ENCODE measurements at regions not wholly inside any gene's neighbourhood (a gene's known extent, or its start where the extent isn't known, plus 50 kb on each side); places are given as distances from the start of the nearest gene placed in this dataset.
"Not testable (repeated sequence)": the region's sequence is repeated elsewhere in the genome, so short reads cannot be mapped to it uniquely, and the experiment has no call there.

GRCh38 chr4:187883836-187884475 lies 111.6 kb upstream of the ZFP42 start:
- no peak for DNase-seq

DNA sequence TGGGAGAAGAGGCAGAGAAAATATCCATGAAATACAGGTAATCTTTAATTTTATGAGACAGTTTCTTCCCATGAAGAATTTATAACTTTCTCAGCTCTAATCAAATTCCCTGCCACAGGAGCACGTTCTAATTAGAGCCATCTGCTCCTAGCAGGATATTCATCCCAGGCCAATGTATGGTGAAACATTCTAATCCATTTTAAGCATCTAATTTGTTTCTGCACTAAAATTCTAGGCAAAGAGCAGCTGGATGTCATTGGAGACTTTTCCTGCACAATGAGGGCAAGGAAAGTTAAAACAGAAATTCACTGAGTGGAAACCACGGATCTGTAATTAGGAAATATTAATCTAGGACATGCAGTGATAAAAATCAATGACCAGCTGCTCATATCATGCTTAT lies 107.7 kb upstream of the ZFP42 start:
- no peak for DNase-seq

DNA sequence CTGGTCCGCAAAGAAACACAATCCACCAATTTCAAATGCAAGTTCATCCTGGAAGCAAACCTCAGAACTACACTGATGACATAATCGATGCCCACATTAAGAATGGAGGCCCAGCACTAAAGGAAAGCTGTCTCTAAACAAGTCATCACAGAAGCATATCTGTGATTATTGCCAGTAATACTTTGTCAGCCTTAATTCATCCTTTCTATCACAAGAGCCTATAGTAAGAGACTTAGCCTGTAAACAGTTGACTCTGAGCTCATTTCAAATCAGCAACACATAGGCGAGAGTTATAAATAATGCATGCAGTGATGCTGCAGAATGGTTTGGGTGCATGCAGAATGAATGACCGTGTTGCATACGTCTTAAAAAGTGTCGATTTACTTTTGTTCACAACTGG lies 105.9 kb upstream of the ZFP42 start:
- DNase-seq: no peak

DNA sequence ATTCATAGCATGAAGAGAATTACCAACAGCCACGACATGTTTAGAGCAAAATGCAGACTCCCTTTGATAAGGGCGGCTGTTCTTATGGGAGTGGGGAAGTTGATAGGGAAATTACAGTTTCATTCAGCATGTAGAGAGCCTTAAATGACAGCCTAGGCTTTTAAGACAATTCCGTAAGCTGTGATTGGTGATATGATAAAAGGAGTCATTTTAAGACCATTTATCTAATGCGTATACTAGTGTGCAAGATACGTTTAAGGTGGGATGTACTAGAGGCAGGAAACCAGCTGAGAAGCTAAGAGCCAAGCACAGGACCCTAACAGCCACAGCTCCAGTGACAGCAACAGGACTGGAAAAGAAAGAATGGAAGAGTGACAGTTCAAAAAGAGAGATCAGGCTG lies 102.2 kb upstream of the ZFP42 start:
- DNase-seq: no peak

GRCh38 chr4:187903106-187903505 lies 92.5 kb upstream of the ZFP42 start:
- DNase-seq: no peak

GRCh38 chr4:187903700-187904099 lies 91.9 kb upstream of the ZFP42 start:
- no peak for DNase-seq

DNA sequence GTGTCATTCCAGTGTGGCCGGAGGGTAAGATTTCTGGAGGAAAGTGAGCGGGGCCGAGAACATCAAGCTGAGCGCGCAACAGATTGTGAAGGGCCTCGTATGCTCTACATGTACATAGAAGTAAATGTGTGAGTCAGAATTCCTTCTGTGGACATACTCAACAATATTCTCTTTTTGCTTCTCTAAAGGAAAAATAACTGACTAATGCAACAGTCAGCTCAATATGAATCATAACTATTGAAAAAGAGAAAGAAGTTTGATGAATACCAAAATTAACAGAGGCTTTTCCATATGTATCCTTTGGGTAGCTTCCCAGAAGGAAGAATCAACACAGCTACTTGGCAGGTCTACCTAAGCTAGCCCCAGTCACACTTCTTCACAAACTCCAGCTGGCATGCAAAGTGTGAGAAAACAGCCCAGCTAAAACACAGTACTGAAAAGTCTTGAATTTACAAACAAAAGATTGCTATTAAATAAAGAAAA lies 87.5 kb upstream of the ZFP42 start:
- DNase-seq: no peak

GRCh38 chr4:187908731-187909130 lies 86.8 kb upstream of the ZFP42 start:
- DNase-seq: no peak

DNA sequence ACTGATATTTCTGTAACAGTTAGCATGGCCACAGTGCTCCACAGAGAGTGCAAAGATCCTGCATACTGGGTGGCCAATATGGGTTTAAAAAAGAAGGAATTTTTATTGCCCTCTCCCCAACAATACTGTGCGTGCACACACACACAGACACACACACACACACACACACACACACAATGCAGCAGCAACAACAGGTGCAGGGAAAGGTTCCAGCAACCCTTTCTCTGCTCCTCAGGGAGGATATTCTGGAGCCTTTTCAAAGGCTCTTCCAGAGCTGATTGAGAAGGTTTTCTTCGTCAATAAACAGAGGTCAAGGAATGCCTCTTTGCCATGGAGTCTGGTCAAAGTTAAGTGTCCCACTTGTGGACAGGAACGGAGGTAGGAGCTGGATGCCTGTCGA lies 84.8 kb upstream of the ZFP42 start:
- DNase-seq: no peak

DNA sequence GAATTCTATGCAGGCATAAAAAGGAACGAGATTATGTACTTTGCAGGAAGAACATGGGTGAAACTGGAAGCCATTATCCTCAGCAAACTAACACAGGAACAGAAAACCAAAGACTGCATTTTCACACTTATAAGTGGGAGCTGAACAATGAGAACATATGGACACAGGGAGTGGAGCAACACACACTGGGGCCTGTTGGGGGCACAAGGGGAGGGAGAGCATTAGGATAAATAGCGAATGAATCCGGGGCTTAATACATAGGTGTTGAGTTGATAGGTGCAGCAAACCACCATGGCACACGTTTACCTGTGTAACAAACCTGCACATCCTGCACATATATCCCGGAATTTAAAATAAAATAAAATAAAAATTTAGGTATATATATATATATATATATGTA lies 80.2 kb upstream of the ZFP42 start:
- not testable (repeated sequence) for DNase-seq

- DNase-seq: no peak
These were observed 75.6 kb upstream of the ZFP42 start for GRCh38 chr4:187919966-187920365.

- DNase-seq: no peak
These were observed 73.5 kb upstream of the ZFP42 start for GRCh38 chr4:187921946-187922623.

DNA sequence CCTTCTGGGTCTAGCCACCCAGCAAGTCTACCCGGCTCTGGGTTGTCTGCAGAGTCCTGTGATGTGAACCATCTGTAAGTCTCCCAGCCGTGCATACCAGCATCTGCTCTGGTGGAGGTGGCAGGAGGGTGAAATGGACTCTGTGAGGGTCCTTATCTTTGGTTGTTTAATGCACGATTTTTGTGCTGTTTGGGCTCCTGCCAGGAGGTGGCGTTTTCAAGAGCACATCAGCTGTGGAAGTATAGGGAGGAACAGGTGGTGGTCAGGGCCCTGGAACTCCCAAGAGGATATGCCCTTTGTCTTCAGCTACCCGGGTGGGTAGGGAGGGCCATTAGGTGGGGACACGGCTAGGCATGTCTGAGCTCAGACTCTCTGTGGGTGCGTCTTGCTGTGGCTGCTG lies 66.5 kb upstream of the ZFP42 start:
- DNase-seq: no peak

DNA sequence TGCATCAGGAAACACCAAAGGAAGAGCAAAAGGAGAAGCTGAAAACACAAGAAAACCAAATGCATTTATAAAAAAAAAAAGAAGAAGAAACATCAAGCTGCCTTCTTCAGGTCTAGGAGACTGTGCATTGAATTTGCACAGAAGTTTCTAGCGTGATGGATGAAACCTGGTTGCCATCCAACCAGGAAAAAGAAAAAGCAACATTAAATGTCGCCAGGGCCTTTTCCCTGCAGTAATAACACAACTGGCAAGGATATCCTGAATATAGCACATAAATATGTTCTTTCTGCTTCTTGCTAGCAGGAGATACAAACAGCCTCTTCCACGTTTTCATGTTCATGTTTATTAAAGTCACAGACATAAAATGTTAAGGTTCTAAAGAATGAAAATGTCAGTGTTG lies 60.8 kb upstream of the ZFP42 start:
- DNase-seq: no peak

DNA sequence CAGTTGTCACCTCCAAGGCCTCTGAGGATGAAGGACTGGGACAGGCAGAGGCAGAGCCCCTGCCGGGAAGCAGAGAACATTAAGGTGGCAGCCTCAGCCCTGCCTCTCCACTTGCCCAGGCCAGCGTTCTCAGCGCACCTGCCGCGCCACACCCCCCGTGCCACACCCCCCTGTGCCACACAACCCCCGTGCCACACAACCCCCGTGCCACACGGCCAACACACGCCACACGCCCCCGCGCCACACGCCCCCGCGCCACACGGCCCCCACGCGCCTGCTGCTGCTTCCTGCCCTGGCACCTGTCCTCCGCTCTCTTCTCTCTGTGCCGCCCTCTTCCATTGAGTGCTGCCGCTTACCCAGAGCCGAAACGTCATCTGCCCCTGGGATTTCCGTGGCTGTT lies 58.0 kb upstream of the ZFP42 start:
- DNase-seq: no peak

GRCh38 chr4:187940299-187940698 lies 55.3 kb upstream of the ZFP42 start:
- no peak for DNase-seq

DNA sequence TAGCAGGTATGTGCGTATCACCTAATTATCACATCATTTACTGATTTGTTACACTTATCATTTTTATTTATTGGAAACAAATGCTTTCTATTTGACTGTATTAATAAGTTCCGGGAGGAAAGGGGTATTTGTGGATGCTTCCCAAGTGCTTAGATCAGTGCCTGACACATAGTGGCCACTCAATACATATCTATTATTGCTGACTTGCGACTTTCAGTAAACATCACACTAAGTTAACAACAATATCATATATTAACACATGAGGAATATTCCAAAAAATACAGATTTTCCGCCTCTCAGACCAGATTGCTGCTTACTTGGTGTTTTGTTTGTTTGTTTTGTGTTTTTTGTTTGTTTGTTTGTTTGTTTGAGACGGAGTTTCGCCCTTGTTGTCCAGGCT lies 52.6 kb upstream of the ZFP42 start:
- no peak for DNase-seq

GRCh38 chr4:187944179-187944578 lies 51.4 kb upstream of the ZFP42 start:
- no peak for DNase-seq
